DND-41 (cell line): ENCODE measurements at regions not wholly inside any gene's neighbourhood (a gene's known extent, or its start where the extent isn't known, plus 50 kb on each side); places are given as distances from the start of the nearest gene placed in this dataset.

ENCODE experiments used
- CTCF ChIP-seq: IDR thresholded peaks from 2 replicates; pipeline ENCODE4 v1.5.1; 2012; ENCODE audit warnings: borderline replicate concordance, low read length, moderate library complexity, mild to moderate bottlenecking; ENCODE audit not compliant: poor library complexity, severe bottlenecking; ENCODE audit errors: extremely low read depth
- EZH2 ChIP-seq: IDR thresholded peaks from 3 replicates; pipeline ENCODE4 v1.6.1; 2012; ENCODE audit warnings: borderline replicate concordance, low read depth, mild to moderate bottlenecking, moderate library complexity, low read length, inconsistent platforms; ENCODE audit not compliant: severe bottlenecking

GRCh38 chr3:35969406-35969805 is 330.1 kb downstream of the ARPP21 start:
- TF ChIP-seq CTCF (no peak), EZH2 (no peak)
